GM12878 (cell line): ENCODE measurements at regions not wholly inside any gene's neighbourhood (a gene's known extent, or its start where the extent isn't known, plus 50 kb on each side); places are given as distances from the start of the nearest gene placed in this dataset.

Experiments
- ATAC-seq: fragments of 200-7000 bp; cut with Tn5 transposase; 3 replicates; pipeline ENCODE4 v1.9.1; 2020; ENCODE audit warnings: mild to moderate bottlenecking, moderate library complexity
- BruUV-seq: library from RNA; stranded (reverse); fragments of 400-500 nt; replicated peaks from 2 replicates; lab custom pipeline; 2021; lab: Mats Ljungman, UMichigan
- CTCF ChIA-PET: fragments of 300-600 bp; sonication (Branson Sonifier 250); formaldehyde crosslinking; extraction: SDS; loops from one replicate; lab custom pipeline; 2021; ENCODE audit warnings: inconsistent platforms; lab: Yijun Ruan, JAX
- POLR2A ChIA-PET: fragments of 350-600 bp; formaldehyde crosslinking; extraction: SDS; loops from one replicate; lab custom pipeline; 2021; ENCODE audit warnings: inconsistent platforms; lab: Charles Lee
- RAD21 ChIA-PET: fragments of 300-600 bp; sonication (Branson Sonifier 250); formaldehyde crosslinking; loops from one replicate; lab custom pipeline; 2023; ENCODE audit warnings: antibody characterized with exemption; ENCODE audit not compliant: unreplicated experiment; lab: Charles Lee
- SMC1A ChIA-PET: fragments of 300-600 bp; sonication (Branson Sonifier 250); formaldehyde crosslinking; loops from one replicate; lab custom pipeline; 2023; ENCODE audit not compliant: unreplicated experiment, uncharacterized antibody; lab: Charles Lee
- DNase-seq: peaks from one replicate; pipeline ENCODE4 v3.0.0-alpha.2; 2011; ENCODE audit warnings: low read depth, low spot score
- FAIRE-seq: peaks from 3 replicates; lab custom pipeline; 2011; peaks lifted over from hg19 to GRCh38; lab: Jason Lieb, UNC
- H2AFZ ChIP-seq: 2 replicates; pipeline ENCODE4 v1.6.0; 2011; ENCODE audit warnings: low read depth, low read length, control low read depth; ENCODE audit not compliant: control insufficient read depth
- H3K27ac ChIP-seq: 2 replicates; pipeline ENCODE4 v1.5.1; 2011; ENCODE audit warnings: control low read depth; ENCODE audit not compliant: control insufficient read depth, insufficient read depth
- H3K27me3 ChIP-seq, 2 experiments: replicated peaks in 1 of 2; 2 replicates each; pipeline versions ENCODE4 v1.6.0 to v1.6.1; 2011; ENCODE audit warnings: low read length in 1 of 2; ENCODE audit not compliant: control insufficient read depth in 2 of 2, insufficient read depth in 2 of 2
- H3K36me3 ChIP-seq, 2 experiments: 2 replicates each; pipeline ENCODE4 v1.5.1; 2011; ENCODE audit warnings: low read length in 1 of 2; ENCODE audit not compliant: control insufficient read depth in 2 of 2, insufficient read depth in 2 of 2
- H3K4me1 ChIP-seq: 2 replicates; pipeline ENCODE4 v1.6.1; 2011; ENCODE audit warnings: mild to moderate bottlenecking, low read length, moderate library complexity, mixed read lengths; ENCODE audit not compliant: control insufficient read depth, insufficient read depth
- H3K4me2 ChIP-seq: 2 replicates; pipeline ENCODE4 v1.6.0; 2011; ENCODE audit warnings: control low read depth; ENCODE audit not compliant: control insufficient read depth, insufficient read depth
- H3K4me3 ChIP-seq: fragments of 200-600 bp; sonication (generic); 2 replicates; pipeline ENCODE4 v1.5.1; 2016
- H3K79me2 ChIP-seq: 2 replicates; pipeline ENCODE4 v1.6.0; 2011; ENCODE audit warnings: low read length; ENCODE audit not compliant: control insufficient read depth, insufficient read depth
- H3K9ac ChIP-seq: 2 replicates; pipeline ENCODE4 v1.8.0; 2011; ENCODE audit warnings: low read length, control low read depth, mixed read lengths; ENCODE audit not compliant: control insufficient read depth, insufficient read depth
- H3K9me3 ChIP-seq: replicated peaks from 3 replicates; pipeline ENCODE4 v1.5.1; 2011; ENCODE audit warnings: mild to moderate bottlenecking, low read length; ENCODE audit not compliant: control insufficient read depth, insufficient read depth
- H4K20me1 ChIP-seq: 2 replicates; pipeline ENCODE4 v1.6.0; 2011; ENCODE audit not compliant: control insufficient read depth, insufficient read depth
- BMI1 ChIP-seq: fragments of 450-650 bp; IDR thresholded peaks from 2 replicates; pipeline ENCODE4 v1.6.1; 2016; ENCODE audit warnings: mild to moderate bottlenecking, moderate library complexity, borderline replicate concordance
- CEBPZ ChIP-seq: fragments of 150-350 bp; IDR thresholded peaks from 2 replicates; pipeline ENCODE4 v1.6.1; 2016; ENCODE audit warnings: low read depth, low read length
- EP300 ChIP-seq, 2 experiments: fragments of 150-350 bp in 1 of 2; IDR thresholded peaks; 2 replicates each; pipeline ENCODE4 v1.6.1; 2011 to 2012; ENCODE audit warnings: low read depth in 2 of 2, low read length in 2 of 2, borderline replicate concordance in 1 of 2, improper control_type of control experiment in 1 of 2, inconsistent platforms in 1 of 2; ENCODE audit not compliant: control insufficient read depth in 1 of 2
- FOXM1 ChIP-seq: IDR thresholded peaks from 2 replicates; pipeline ENCODE4 v1.6.1; 2012; ENCODE audit warnings: low read depth, mild to moderate bottlenecking, inconsistent platforms, low read length, moderate library complexity
- GABPA ChIP-seq: IDR thresholded peaks from 2 replicates; pipeline ENCODE4 v1.6.1; 2014; ENCODE audit warnings: antibody characterized with exemption, low read depth, mild to moderate bottlenecking, inconsistent platforms
- HCFC1 ChIP-seq: fragments of 150-350 bp; IDR thresholded peaks from 2 replicates; pipeline ENCODE4 v1.6.1; 2014; ENCODE audit warnings: low read length
- IKZF2 ChIP-seq, 2 experiments: fragments of 450-650 bp; IDR thresholded peaks; 2 replicates each; pipeline ENCODE4 v1.6.1; 2017; ENCODE audit warnings: mild to moderate bottlenecking in 2 of 2, moderate library complexity in 2 of 2
- MEF2A ChIP-seq: IDR thresholded peaks from 2 replicates; pipeline ENCODE4 v1.6.1; 2011; ENCODE audit warnings: low read depth, mild to moderate bottlenecking, low read length, moderate library complexity; ENCODE audit not compliant: insufficient read depth
- MXI1 ChIP-seq: fragments of 150-350 bp; IDR thresholded peaks from 2 replicates; pipeline ENCODE4 v1.6.1; 2011; ENCODE audit warnings: low read depth, mild to moderate bottlenecking, inconsistent platforms, low read length, improper control_type of control experiment
- NBN ChIP-seq: fragments of 450-650 bp; IDR thresholded peaks from 2 replicates; pipeline ENCODE4 v1.6.1; 2016
- NKRF ChIP-seq: fragments of 450-650 bp; conservative IDR thresholded peaks from 2 replicates; pipeline ENCODE4 v1.6.1; 2017; ENCODE audit warnings: mild to moderate bottlenecking, moderate library complexity
- SMARCA5 ChIP-seq: fragments of 450-650 bp; IDR thresholded peaks from 2 replicates; pipeline ENCODE4 v1.6.1; 2017; ENCODE audit warnings: mild to moderate bottlenecking
- SP1 ChIP-seq: IDR thresholded peaks from one replicate; pipeline ENCODE4 v1.6.1; 2011; ENCODE audit warnings: low read depth, low read length
- ZSCAN29 ChIP-seq: fragments of 450-650 bp; IDR thresholded peaks from 2 replicates; pipeline ENCODE4 v1.6.1; 2017; ENCODE audit warnings: mild to moderate bottlenecking, moderate library complexity
- WGBS: methylation state at CpG from one replicate; pipeline ENCODE4 v1.1.6; 2016; ENCODE audit warnings: low lambda C conversion rate; ENCODE audit not compliant: insufficient replicate concordance, insufficient coverage; ENCODE audit errors: missing lambda C conversion rate; 5-methylcytosine and 5-hydroxymethylcytosine counted together
- in situ Hi-C: fragments of 300-500 bp; cut with MboI; formaldehyde crosslinking; loops from 9 replicates; pipeline ENCODE4 v1.14.3; 2018; ENCODE audit warnings: mixed read lengths
- intact Hi-C: fragments of 100-400 bp; cut with micrococcal nuclease; formaldehyde crosslinking; loops from one replicate; pipeline ENCODE4 v1.14.2; 2022; ENCODE audit not compliant: unreplicated experiment
- TF ChIP-seq, protein P1 (sequence below): fragments of 450-650 bp; formaldehyde crosslinking; IDR thresholded peaks from 2 replicates; pipeline ENCODE4 v1.4.0; 2022; ENCODE audit warnings: mild to moderate bottlenecking, moderate library complexity
- TF ChIP-seq, protein P2 (sequence below): fragments of 450-650 bp; IDR thresholded peaks from 2 replicates; pipeline ENCODE4 v1.6.1; 2017; ENCODE audit warnings: low read depth, mild to moderate bottlenecking, moderate library complexity

DNA sequence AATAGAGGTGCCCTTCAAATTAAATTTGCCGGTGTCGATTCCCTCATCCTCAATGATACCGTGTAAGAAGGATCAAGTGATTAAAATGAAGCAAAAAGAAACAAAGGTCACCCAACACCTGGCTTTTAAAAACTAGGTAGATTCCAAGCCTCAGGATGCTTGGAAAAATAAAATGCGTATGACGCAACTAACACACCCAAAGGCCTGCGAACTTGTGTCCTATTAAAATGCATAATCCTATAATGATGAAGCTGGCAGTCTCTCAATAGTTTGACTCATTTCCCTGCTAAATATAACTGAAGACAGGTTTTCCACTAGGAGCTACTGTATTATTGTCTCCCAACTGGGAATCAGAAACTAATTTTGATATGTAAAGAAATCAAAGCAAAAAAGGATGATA is 263.2 kb downstream of the DHX15 start:
- in situ Hi-C loops, result no loop called here
- TF ChIP-seq GABPA, result no peak
- TF ChIP-seq MEF2A, result no peak
- no peak for TF ChIP-seq CEBPZ
- TF ChIP-seq SP1, result no peak
- TF ChIP-seq NBN, result no peak
- no peak for TF ChIP-seq SMARCA5
- TF ChIP-seq ZSCAN29, result no peak
- TF ChIP-seq FOXM1, result no peak
- TF ChIP-seq MXI1, result no peak
- no peak for TF ChIP-seq BMI1
- TF ChIP-seq EP300 (IDR thresholded peaks at IDR 0.05; ENCODE audit: borderline replicate concordance in 1 of 2, control insufficient read depth in 1 of 2, low read depth in 2 of 2, low read length in 2 of 2), result no peak
- TF ChIP-seq HCFC1, result no peak
- TF ChIP-seq, protein P1, sequence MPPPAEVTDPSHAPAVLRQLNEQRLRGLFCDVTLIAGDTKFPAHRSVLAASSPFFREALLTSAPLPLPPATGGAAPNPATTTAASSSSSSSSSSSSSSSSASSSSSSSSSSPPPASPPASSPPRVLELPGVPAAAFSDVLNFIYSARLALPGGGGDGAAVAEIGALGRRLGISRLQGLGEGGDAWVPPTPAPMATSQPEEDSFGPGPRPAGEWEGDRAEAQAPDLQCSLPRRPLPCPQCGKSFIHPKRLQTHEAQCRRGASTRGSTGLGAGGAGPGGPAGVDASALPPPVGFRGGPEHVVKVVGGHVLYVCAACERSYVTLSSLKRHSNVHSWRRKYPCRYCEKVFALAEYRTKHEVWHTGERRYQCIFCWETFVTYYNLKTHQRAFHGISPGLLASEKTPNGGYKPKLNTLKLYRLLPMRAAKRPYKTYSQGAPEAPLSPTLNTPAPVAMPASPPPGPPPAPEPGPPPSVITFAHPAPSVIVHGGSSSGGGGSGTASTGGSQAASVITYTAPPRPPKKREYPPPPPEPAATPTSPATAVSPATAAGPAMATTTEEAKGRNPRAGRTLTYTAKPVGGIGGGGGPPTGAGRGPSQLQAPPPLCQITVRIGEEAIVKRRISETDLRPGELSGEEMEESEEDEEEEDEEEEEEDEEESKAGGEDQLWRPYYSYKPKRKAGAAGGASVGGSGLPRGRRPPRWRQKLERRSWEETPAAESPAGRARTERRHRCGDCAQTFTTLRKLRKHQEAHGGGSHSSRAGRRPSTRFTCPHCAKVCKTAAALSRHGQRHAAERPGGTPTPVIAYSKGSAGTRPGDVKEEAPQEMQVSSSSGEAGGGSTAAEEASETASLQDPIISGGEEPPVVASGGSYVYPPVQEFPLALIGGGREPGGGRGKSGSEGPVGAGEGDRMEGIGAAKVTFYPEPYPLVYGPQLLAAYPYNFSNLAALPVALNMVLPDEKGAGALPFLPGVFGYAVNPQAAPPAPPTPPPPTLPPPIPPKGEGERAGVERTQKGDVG, result no peak
- TF ChIP-seq, protein P2, sequence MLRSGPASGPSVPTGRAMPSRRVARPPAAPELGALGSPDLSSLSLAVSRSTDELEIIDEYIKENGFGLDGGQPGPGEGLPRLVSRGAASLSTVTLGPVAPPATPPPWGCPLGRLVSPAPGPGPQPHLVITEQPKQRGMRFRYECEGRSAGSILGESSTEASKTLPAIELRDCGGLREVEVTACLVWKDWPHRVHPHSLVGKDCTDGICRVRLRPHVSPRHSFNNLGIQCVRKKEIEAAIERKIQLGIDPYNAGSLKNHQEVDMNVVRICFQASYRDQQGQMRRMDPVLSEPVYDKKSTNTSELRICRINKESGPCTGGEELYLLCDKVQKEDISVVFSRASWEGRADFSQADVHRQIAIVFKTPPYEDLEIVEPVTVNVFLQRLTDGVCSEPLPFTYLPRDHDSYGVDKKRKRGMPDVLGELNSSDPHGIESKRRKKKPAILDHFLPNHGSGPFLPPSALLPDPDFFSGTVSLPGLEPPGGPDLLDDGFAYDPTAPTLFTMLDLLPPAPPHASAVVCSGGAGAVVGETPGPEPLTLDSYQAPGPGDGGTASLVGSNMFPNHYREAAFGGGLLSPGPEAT, result no peak
- no peak for TF ChIP-seq NKRF
- TF ChIP-seq IKZF2 (IDR thresholded peaks at IDR 0.05), result no peak

More for the DNA sequence above, 263.2 kb downstream of the DHX15 start:
- Histone ChIP-seq H3K9ac (no peak overlapping the region), H3K27ac (no peak overlapping the region), H3K4me2 (no peak overlapping the region), H3K79me2 (no peaks in the 10 kb centered on the region), H3K4me1 (no peaks in the 10 kb centered on the region), H3K27me3 (no peaks in the 10 kb centered on the region), H2AFZ (no peak overlapping the region), H3K4me3 (no peak overlapping the region), H4K20me1 (no peaks in the 10 kb centered on the region), H3K36me3 (no peaks in the 10 kb centered on the region), H3K9me3 (no peaks in the 10 kb centered on the region)
- intact Hi-C loops, result no loop called here
- FAIRE-seq (no peak), ATAC-seq (no peak), DNase-seq (no peak)
- CTCF ChIA-PET, result no interaction called here
- WGBS, result 96% methylated on average over 6 of the region's 6 CpGs
- no TSS peak for BruUV-seq
- POLR2A ChIA-PET, result no interaction called here
- RAD21 ChIA-PET, result no interaction called here
- SMC1A ChIA-PET, result no interaction called here
